Umbilical cord (tissue), 1 donor: ENCODE measurements at regions not wholly inside any gene's neighbourhood (a gene's known extent, or its start where the extent isn't known, plus 50 kb on each side); places are given as distances from the start of the nearest gene placed in this dataset.
"Not testable (repeated sequence)": the region's sequence is repeated elsewhere in the genome, so short reads cannot be mapped to it uniquely, and the experiment has no call there.

Experiments used
- DNase-seq: peaks from one replicate; pipeline ENCODE4 v3.0.0-alpha.2; 2015; ENCODE audit warnings: low spot score

GRCh38 chr9:22650145-22650544 is 203.5 kb downstream of the DMRTA1 start:
- DNase-seq: no peak

- no peak for DNase-seq
Measured at GRCh38 chr9:22650946-22651345, 204.3 kb downstream of the DMRTA1 start.

- DNase-seq: no peak
Measured at GRCh38 chr9:22654833-22655232, 208.2 kb downstream of the DMRTA1 start.

- DNase-seq: no peak
Measured at GRCh38 chr9:22657713-22658112, 211.1 kb downstream of the DMRTA1 start.

- not testable (repeated sequence) for DNase-seq
Measured at GRCh38 chr9:22658484-22658883, 211.9 kb downstream of the DMRTA1 start.

- DNase-seq: no peak
Measured at GRCh38 chr9:22682536-22682935, 235.9 kb downstream of the DMRTA1 start.

GRCh38 chr9:22682961-22683699 is 236.5 kb downstream of the DMRTA1 start:
- peak; percentile 17 for DNase-seq

- no peak for DNase-seq
Measured at GRCh38 chr9:22683700-22684075, 237.1 kb downstream of the DMRTA1 start.

- DNase-seq: no peak
Measured at GRCh38 chr9:22693156-22693555, 246.5 kb downstream of the DMRTA1 start.

- DNase-seq: no peak
Measured at GRCh38 chr9:22700171-22700570, 253.5 kb downstream of the DMRTA1 start.

- no peak for DNase-seq
Measured at GRCh38 chr9:22718653-22719052, 272.0 kb downstream of the DMRTA1 start.

GRCh38 chr9:22722492-22722891 is 275.9 kb downstream of the DMRTA1 start:
- no peak for DNase-seq

GRCh38 chr9:22731786-22732185 is 285.2 kb downstream of the DMRTA1 start:
- DNase-seq: no peak

- no peak for DNase-seq
Measured at GRCh38 chr9:22739712-22740111, 293.1 kb downstream of the DMRTA1 start.

GRCh38 chr9:22740781-22741180 is 294.2 kb downstream of the DMRTA1 start:
- DNase-seq: no peak

GRCh38 chr9:22742401-22742800 is 295.8 kb downstream of the DMRTA1 start:
- no peak for DNase-seq

- DNase-seq: no peak
Measured at GRCh38 chr9:22773501-22774220, 327.0 kb downstream of the DMRTA1 start.

- no peak for DNase-seq
Measured at GRCh38 chr9:22790329-22790728, 343.7 kb downstream of the DMRTA1 start.

- no peak for DNase-seq
Measured at GRCh38 chr9:22808876-22809275, 362.3 kb downstream of the DMRTA1 start.

- DNase-seq: peak; percentile 6
Measured at GRCh38 chr9:22809371-22809770, 362.7 kb downstream of the DMRTA1 start.

GRCh38 chr9:22813529-22813928 is 366.9 kb downstream of the DMRTA1 start:
- DNase-seq: no peak

- no peak for DNase-seq
Measured at GRCh38 chr9:22815246-22815645, 368.6 kb downstream of the DMRTA1 start.

GRCh38 chr9:22817181-22817580 is 370.6 kb downstream of the DMRTA1 start:
- DNase-seq: no peak
